ENCODE measurements at regions not wholly inside any gene's neighbourhood (a gene's known extent, or its start where the extent isn't known, plus 50 kb on each side); places are given as distances from the start of the nearest gene placed in this dataset.

GRCh38 chr4:174401471-174402130 is 117.9 kb downstream of the CEP44 start:
- no peak for TF ChIP-seq CTCF (IDR thresholded peaks at IDR 0.05)
- no peak for TF ChIP-seq POLR2AphosphoS5 (IDR thresholded peaks at IDR 0.05)
- TF ChIP-seq EP300 (IDR thresholded peaks at IDR 0.05) = no peak
- TF ChIP-seq POLR2A (IDR thresholded peaks at IDR 0.05) = no peak

All from sigmoid colon (tissue), 4 donors.